DMS114 treated with DMSO at 0.1 percent for 48 hours (cell line): ENCODE measurements at regions not wholly inside any gene's neighbourhood (a gene's known extent, or its start where the extent isn't known, plus 50 kb on each side); places are given as distances from the start of the nearest gene placed in this dataset.
"Not testable (repeated sequence)": the region's sequence is repeated elsewhere in the genome, so short reads cannot be mapped to it uniquely, and the experiment has no call there.

Experiments
- DNase-seq: peaks from one replicate; lab custom pipeline; 2025; ENCODE audit not compliant: unreplicated experiment; lab: John Stamatoyannopoulos, UW

DNA sequence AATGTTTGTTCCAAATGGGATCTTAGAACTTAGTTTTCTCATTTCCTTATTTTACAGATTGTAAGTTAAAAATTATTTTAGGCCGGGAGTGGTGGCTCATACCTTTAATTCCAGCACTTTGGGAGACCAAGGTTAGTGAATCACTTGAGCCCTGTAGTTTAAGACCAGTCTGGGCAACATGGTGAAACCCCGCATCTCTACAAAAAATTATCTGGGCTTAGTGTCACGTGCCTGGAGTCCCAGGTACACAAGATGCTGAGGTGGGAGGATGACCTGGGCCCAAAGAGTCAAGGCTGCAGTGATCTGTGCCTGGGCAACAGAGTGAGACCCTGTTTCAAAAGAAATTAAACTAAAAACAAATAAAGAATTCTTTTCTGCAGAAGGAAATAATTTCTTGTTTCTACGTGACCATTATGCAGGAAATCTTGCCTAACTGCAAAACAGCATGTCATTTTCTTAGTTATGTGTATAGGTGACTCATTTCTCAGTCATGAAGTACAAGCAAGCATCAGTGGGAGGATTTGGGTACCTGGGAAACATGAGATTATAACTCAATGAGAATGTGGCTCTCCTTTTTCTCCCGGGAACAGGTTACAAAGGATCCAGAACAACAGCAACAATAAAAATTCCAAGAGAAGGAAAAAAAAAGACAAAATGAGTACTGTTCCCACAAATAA, 375.1 kb upstream of the ST8SIA4 start:
- no peak for DNase-seq

DNA sequence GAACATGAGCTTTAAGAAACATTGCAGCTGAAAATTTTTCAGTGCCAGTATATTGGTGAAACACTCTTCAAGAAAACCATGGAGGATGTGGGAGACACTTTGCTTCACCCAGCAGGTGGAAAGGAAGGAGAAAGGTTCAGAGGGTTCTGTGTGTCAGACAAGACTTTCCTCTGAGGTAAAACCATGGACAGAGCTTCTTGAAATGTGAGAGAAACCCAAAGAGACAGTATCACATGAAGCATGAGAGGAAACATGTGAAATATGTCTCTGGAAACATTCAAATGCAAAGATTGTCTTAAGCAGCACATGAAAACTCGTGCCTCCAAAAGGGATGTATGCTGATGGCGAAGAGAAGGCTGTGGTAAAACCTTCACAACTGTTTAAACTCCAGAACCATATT, 368.9 kb upstream of the ST8SIA4 start:
- DNase-seq, result no peak

DNA sequence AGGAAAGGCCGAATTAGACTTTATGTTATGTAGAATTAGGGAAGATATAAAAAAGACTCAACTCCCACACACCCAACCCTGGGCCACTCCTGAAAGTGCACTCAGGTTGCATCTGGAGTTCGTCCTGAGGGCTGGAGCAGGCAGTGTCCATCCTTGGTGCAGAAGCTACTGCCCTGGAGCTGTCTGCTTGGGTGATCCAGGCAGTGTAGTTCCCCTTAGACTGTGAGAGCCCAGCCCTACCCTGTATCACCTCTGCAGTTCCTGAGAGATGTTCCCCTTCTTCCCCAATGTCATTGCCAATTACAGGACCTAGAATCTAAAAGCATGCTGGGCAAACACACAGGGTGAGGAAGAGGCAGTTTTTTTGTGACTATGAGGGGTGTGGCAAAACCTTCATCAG, 368.3 kb upstream of the ST8SIA4 start:
- no peak for DNase-seq

DNA sequence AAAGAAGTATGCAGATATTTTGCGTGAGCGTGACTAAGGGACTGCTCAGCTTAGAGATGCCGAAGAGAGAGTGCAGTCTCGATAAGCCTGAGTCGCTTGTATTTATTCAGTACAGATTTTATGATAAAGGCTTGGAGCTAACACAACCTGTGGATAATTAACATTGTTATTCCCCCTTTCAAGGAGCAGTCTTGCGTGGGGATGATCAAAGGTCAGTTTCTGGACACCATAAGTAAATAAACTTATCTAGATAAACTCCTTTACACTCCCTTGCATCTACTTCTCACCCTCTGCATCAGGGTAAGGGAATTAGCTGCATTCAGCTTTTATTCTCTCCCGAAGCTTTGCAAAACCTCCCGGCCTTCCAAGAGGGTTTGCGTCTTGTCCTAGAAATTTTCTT, 357.8 kb upstream of the ST8SIA4 start:
- no peak for DNase-seq

DNA sequence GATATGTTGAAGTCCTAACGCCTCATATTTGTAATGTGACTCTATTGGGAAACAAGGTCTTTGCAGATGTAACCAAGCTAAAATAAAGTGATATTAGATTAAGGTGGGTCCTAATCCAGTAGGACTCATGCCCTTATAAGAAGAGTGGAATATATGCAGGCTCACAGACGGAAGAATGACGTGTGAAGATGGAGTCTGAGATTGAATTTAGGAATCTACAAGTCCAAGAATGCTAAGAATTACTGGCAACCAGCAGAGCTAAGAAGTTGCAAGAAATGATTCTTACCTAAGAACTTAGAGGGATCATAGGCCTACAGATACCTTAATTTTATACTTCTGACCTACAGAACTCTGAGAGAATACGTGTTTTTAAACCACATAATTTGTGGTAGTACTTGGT, 350.0 kb upstream of the ST8SIA4 start:
- DNase-seq, result no peak

DNA sequence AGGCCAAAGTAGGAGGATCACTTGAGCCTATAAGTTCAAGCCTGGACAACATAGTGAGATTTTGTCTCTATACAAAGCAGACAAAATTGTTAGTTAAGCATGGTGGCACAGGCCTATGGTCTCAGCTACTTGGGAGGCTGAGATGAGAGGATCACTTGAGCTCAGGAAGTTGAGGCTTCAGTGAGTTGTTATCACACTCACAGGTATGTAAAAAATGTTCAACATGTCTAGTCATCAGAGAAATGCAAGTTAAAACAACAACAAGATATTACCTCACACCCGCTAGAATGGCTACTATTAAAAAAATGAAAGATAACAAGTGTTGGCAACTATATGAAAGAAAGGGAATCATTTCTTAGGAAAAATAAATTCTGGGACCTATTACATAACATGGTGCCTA, 341.5 kb upstream of the ST8SIA4 start:
- DNase-seq, result no peak

DNA sequence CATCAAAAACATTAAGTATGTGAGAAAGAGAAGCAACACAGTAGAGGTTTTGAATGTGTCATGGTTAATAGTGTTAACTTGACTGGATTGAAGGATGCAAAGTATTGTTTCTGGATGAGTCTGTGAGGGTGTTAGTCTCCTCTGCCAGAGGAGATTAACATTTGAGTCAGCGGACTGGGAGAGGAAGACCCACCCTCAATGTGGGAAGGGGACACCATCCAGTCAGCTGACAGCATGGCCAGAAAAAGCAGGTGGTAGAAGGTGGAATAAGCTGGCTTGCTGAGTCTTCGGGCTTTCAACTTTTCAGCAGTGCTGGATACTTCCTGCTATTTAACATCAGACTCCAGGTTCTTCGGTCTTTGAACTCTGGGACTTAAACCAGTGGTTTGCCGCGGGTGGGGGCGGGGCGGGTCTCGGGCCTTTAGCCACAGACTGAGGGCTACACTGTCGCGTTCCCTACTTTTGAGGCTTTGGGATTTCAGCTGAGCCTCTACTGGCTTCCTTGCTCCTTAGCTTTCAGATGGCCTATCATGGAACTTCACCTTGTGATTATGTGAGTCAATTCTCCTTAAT, 309.9 kb upstream of the ST8SIA4 start:
- DNase-seq, result no peak

DNA sequence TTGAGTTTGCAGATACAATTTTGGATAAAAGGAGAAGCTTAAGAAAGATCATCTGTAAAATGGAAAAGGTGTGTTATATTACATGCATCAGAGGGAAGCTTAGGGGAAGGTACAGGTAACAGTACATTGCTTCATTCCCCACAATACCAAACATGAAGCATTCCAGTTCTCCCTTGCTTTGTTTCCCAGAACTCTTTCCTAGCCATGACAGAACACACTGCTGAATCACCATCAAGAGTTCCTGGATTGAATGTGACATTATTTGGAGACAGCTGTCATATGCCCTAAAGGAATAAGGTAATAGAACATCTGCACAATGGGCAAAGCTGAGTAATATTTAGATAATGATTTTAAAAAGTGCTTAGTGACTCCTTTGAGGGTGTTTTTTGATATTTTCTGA, 303.5 kb upstream of the ST8SIA4 start:
- DNase-seq, result no peak

DNA sequence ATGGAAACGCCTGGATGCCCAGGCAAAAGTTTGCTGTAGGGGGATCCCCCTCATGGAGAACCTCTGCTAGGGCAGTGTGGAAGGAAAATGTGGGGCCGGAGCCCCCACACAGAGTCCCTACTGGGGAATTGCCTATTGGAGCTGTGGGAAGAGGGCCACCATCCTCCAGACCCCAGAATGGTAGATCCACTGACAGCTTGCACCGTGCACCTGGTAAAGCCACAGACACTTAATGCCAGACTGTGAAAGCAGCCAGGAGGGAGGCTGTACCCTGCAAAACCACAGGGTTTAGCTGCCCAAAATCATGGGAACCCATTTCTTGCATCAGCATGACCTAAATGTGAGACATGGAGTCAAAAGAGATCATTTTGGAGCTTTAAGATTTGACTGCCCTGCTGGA, 302.0 kb upstream of the ST8SIA4 start:
- DNase-seq, result not testable (repeated sequence)

DNA sequence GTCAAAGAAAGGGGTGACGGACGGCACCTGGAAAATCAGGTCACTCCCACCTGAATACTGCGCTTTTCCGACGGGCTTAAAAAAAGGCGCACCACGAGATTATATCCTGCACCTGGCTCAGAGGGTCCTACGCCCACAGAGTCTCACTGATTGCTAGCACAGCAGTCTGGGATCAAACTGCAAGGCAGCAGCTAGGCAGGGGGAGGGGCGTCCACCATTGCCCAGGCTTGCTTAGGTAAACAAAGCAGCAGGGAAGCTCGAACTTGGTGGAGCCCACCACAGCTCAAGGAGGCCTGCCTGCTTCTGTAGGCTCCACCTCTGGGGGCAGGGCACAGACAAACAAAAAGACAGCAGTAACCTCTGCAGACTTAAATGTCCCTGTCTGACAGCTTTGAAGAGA, 277.3 kb upstream of the ST8SIA4 start:
- DNase-seq, result not testable (repeated sequence)

DNA sequence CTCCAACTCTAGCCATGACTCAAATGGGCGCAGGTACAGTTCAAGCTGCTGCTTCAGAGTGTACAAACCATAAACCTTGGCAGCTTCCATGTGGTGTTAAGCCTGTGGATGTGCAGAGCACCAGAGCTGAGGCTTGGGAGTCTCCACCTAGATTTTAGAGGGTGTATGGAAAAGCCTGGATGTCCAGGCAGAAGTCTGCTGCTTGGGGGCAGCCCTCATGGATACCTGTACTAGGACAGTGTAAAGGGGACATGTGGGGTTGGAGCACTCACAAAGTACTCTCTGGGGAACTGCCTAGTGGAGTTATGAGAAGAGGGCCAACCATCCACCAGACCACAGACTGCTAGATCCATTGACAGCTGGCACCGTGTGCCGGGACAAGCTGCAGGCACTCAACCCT, 273.5 kb upstream of the ST8SIA4 start:
- DNase-seq, result no peak

DNA sequence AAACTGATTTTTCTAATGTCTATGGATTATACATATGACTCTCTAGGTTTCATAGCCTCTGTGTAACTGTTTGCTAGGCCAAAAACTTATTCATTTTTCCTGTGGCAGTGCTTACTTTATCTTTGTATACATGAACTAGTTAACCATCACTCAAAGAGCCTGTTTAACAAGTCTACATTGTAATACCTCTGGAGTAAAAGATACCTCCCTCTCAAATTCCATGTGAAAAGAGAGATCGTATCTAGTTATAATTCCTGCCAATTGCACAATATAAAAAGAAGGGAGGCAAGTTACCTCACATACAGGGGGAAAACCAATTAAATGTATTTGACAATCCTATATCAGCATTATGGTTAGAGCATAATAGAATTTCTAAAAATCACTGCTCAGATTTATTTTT, 271.9 kb upstream of the ST8SIA4 start:
- DNase-seq, result no peak

DNA sequence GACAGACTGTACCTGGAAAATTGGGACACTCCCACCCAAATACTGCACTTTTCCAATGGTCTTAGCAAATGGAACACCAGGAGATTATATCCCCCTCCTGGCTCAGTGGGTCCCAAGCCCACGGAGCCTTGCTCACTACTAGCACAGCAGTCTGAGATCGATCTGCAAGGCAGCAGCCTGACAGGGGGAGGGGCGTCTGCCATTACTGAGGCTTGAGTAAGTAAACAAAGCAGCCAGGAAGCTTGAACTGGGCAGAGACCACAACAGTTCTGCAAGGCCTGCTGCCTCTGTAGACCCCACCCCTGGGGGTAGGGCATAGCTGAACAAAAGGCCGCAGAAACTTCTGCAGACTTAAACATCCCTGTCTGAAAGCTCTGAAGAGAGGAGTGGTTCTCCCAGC, 260.0 kb upstream of the ST8SIA4 start:
- DNase-seq, result no peak

DNA sequence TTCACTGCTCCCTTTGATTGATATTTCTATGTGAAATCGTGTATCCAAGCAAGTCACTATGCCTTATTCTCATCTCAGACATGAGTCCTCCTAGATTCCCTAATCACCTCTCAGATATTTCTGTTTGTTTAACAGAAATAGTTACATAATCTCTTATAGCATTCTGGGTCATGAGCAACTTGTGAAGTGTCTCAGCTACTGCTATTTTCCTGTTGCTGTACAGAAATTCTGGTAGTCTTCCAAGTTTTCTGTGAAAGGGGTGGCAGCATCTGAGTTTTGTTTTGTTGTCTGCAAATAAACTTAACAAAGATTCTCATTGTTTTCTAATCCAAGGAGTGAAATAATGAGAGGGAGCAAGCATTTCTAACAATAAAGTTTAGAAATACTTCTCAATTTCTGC, 256.9 kb upstream of the ST8SIA4 start:
- no peak for DNase-seq

DNA sequence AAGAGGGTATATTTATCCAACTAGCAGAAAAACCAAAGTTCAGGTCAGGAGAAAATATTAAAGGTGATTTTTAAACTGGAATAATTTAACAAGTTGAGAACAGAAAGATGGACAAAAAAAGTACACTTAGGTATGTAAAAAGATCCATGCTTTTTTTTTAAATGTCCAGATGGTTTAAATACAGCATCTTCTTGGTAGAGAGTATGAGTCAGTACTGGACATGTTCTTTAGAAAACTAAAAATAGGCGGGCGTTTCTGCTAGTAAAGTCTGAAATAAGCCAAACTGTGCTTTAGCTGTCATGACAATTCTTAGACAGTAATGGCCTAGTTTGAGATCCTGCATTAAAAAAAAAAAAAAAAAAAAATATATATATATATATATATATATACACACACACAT, 255.9 kb upstream of the ST8SIA4 start:
- no peak for DNase-seq

DNA sequence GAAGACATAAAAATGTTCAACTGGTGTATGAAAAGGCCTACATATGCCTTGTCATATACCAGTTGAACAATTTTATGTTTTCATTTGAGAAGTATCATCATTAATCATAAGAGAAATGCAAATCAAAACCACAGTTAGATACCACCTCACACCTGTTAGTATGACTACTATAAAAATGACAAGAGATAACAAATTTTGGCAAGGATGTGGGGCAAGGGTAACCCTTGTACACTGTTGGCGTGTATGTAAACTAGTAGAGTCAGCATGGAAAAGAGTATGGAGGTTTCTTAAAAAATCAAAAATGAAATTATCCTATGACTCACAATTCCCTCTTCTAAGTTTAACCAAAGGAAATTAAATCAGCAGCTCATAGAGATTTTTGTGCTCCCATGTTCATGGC, 250.4 kb upstream of the ST8SIA4 start:
- no peak for DNase-seq

DNA sequence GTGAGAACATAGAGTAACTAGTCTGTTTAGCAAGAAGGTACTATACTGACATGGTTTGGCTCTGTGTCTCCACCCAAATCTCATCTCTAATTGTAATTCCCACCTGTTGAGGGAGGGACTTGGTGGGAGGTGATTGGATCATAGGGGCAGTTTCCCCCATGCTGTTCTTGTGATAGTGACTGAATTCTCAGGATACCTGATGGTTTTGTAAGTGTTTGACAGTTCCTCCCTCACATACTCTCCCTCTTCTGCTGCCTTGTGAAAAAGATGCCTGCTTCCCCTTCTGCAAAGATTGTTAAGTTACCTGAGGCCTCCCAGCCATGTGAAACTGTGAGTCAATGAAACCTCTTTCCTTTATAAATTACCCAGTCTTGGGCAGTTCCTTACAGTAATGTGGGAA, 240.4 kb upstream of the ST8SIA4 start:
- no peak for DNase-seq

DNA sequence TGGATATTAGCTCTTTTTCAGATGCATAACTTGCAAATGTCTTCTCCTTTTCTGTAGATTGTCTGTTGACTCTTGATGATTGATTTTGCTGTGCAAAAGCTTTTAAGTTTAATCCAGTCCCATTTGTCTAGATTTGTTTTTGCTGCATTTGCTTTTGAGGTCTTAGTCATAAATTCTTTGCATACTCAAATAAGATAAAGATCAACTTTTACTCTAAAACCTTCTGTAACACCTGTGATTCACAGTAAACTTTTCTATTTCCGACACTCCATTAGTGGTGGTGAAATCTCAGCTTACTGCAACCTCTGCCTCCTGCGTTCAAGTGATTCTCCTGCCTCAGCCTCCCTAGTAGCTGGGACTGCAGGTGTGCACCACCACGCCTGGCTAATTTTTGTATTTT, 239.0 kb upstream of the ST8SIA4 start:
- no peak for DNase-seq

DNA sequence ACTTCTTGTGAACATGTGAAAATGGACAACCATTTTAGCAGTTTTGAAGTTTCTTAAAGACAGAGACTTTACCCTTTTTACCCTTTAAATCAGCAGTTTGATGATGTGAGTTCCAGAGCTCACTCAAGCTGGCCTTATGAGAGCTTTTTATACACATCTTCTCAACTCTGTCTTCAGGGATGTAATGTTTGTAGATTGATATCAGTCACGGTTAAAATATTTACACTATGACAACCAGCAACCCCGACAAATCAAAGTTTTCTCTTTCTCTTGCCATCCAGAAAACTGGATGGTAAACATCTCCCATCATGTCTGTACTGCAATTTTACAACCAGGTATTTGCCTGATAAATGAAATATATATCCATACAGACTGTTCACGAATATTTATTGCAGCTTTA, 233.4 kb upstream of the ST8SIA4 start:
- DNase-seq, result no peak

DNA sequence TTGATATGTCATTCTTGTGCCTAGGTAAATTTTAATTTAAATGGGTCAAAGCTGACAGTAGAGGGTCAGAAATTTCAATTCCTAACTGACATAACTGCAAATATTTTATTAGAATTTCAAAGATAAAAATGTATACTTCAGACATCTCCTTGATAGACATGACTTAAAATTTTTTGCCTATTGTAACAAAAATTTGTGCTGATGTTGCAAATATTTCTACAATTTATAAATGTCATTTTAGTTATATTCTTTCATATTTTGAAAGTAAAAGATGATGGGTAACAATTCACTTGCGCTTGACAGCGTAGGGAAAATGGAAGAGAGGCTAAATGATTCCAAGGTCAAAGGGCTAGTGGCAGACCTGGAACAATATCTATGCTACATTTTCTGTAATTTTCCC, 220.3 kb upstream of the ST8SIA4 start:
- no peak for DNase-seq

DNA sequence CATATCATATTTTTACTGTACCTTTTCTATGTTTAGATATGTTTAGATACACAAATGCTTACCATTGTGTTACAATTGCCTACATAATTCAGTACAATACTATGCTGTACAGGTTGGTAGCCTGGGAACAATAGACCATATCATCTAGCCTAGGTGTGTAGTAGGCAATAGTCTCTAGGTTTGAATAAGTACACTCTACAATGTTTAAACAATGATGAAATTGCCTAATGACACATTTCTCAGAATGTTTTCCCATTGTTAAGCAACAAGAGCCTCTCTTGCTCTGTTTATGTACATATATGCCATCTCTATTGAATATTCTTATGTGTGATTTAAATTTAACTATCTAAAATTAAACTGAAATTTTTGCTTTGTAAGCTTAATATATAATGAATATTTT, 209.6 kb upstream of the ST8SIA4 start:
- no peak for DNase-seq

DNA sequence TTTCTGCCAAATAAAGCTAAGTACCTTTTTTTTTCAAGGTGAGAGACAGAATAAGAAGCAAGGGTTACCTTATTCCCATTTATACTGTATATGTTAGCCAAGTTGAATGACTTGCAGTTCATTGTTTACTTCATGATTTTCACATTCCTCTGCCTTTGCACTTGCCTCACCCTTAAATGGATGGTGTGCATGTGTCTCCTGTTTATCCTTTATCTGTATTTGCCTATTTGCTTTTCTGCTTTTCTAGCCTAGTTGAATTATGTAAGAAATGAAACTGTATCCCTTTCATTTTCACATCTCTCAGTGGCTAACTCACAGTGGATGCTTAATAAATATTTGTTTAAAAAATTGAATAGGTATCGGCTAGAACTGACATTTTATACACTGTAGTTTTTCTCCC, 200.8 kb upstream of the ST8SIA4 start:
- DNase-seq, result no peak

DNA sequence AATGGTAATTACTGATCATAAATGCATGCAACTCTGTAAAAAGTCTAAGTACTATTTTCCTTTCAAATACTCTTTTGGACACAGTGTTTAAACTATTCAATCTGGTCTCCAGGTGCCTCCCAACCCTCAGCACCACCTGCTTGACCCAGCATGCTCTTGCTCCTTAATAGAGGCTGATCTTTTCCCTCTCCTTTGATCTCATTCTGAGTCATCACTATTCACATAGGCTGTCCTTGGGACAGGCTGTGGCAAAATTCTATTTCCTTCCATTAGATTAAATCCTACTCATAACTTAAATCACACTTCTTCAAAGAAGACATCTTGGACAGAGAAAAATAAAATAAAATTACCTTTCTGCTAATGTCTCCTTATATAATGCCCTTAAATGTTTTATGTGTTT, 199.4 kb upstream of the ST8SIA4 start:
- DNase-seq, result no peak
